H1 (cell line): ENCODE measurements at regions not wholly inside any gene's neighbourhood (a gene's known extent, or its start where the extent isn't known, plus 50 kb on each side); places are given as distances from the start of the nearest gene placed in this dataset.

Source experiments
- CTCF ChIA-PET: fragments of 300-600 bp; sonication (Branson Sonifier 250); formaldehyde crosslinking; loops from one replicate; lab custom pipeline; 2021; ENCODE audit not compliant: partially characterized antibody; lab: Charles Lee
- POLR2A ChIA-PET: fragments of 300-600 bp; sonication (Branson Sonifier 250); formaldehyde crosslinking; loops from one replicate; lab custom pipeline; 2021; ENCODE audit warnings: inconsistent platforms; ENCODE audit not compliant: partially characterized antibody; lab: Charles Lee
- DNase-seq, 2 experiments: peaks; one replicate each; pipeline versions ENCODE4 v3.0.0 to v3.0.0-alpha.2; 2010 to 2022; ENCODE audit warnings: low spot score in 2 of 2, low read depth in 1 of 2, mixed read lengths in 1 of 2
- FAIRE-seq: peaks from 2 replicates; lab custom pipeline; 2011; peaks lifted over from hg19 to GRCh38; lab: Jason Lieb, UNC
- H2AFZ ChIP-seq: 2 replicates; pipeline ENCODE4 v1.8.1; 2012; ENCODE audit warnings: low read length, inconsistent platforms
- H2AK5ac ChIP-seq: 2 replicates; pipeline ENCODE4 v1.6.1; 2013; ENCODE audit warnings: low read depth, low read length
- H2BK120ac ChIP-seq: replicated peaks from 2 replicates; pipeline ENCODE3; 2013; ENCODE audit warnings: low read depth, low read length, inconsistent platforms
- H2BK12ac ChIP-seq: 2 replicates; pipeline ENCODE4 v1.6.1; 2013; ENCODE audit warnings: low read depth, low read length
- H2BK15ac ChIP-seq: 2 replicates; pipeline ENCODE4 v1.6.1; 2013; ENCODE audit warnings: low read length
- H2BK20ac ChIP-seq: 2 replicates; pipeline ENCODE4 v1.6.1; 2013; ENCODE audit warnings: low read length
- H2BK5ac ChIP-seq: 2 replicates; pipeline ENCODE4 v1.6.1; 2013; ENCODE audit warnings: low read depth, low read length
- H3K14ac ChIP-seq: 2 replicates; pipeline ENCODE4 v1.6.1; 2013; ENCODE audit warnings: inconsistent platforms; ENCODE audit not compliant: insufficient read length
- H3K18ac ChIP-seq: 2 replicates; pipeline ENCODE4 v1.6.1; 2013; ENCODE audit warnings: low read length; ENCODE audit errors: extremely low read depth
- H3K23ac ChIP-seq: 2 replicates; pipeline ENCODE4 v1.6.1; 2013; ENCODE audit warnings: inconsistent platforms; ENCODE audit not compliant: insufficient read length
- H3K23me2 ChIP-seq: 2 replicates; pipeline ENCODE4 v1.6.1; 2013; ENCODE audit warnings: low read depth, low read length
- H3K27ac ChIP-seq: 2 replicates; pipeline ENCODE4 v1.6.1; 2011; ENCODE audit warnings: low read depth, low read length, inconsistent platforms
- H3K27me3 ChIP-seq, 4 experiments: replicated peaks in 1 of 4; 1 replicate in 1 of 4; 2 replicates in 3 of 4; pipeline versions ENCODE4 v1.6.1 to v1.8.1; 2011 to 2013; ENCODE audit warnings: low read length in 3 of 4, mild to moderate bottlenecking in 3 of 4, inconsistent platforms in 2 of 4, mixed read lengths in 2 of 4, moderate library complexity in 1 of 4; ENCODE audit not compliant: control insufficient read depth in 3 of 4, insufficient read depth in 3 of 4; ENCODE audit errors: extremely low read depth in 1 of 4
- H3K36me3 ChIP-seq, 4 experiments: 2 replicates each; pipeline versions ENCODE4 v1.6.1 to v1.8.1; 2011 to 2013; ENCODE audit warnings: mild to moderate bottlenecking in 4 of 4, low read length in 3 of 4, moderate library complexity in 2 of 4, control low read depth in 1 of 4, inconsistent platforms in 1 of 4; ENCODE audit not compliant: insufficient read depth in 4 of 4, control insufficient read depth in 2 of 4
- H3K4ac ChIP-seq: replicated peaks from 2 replicates; pipeline ENCODE3; 2013; ENCODE audit warnings: low read length, low read depth, mixed read lengths, inconsistent platforms; ENCODE audit not compliant: insufficient read length
- H3K4me1 ChIP-seq, 4 experiments: replicated peaks in 1 of 4; 1 replicate in 1 of 4; 2 replicates in 3 of 4; pipeline versions ENCODE4 v1.6.1 to v1.8.1; 2011 to 2013; ENCODE audit warnings: low read length in 3 of 4, inconsistent platforms in 2 of 4, mixed read lengths in 1 of 4; ENCODE audit not compliant: insufficient read depth in 4 of 4, control insufficient read depth in 3 of 4
- H3K4me2 ChIP-seq, 2 experiments: 2 replicates each; pipeline versions ENCODE4 v1.6.1 to v1.8.1; 2011 to 2013; ENCODE audit warnings: low read depth in 2 of 2, low read length in 2 of 2, control low read depth in 1 of 2, inconsistent platforms in 1 of 2, mild to moderate bottlenecking in 1 of 2; ENCODE audit not compliant: insufficient read depth in 1 of 2
- H3K4me3 ChIP-seq, 4 experiments: fragments of 200-600, 300-600 bp in 1 of 4; sonication (generic), shearing (Covaris generic), sonication (Bioruptor Twin) in 1 of 4; 2 replicates each; pipeline versions ENCODE4 v1.5.1 to v1.8.1; 2011 to 2016; ENCODE audit warnings: low read length in 4 of 4, low read depth in 3 of 4, control low read depth in 2 of 4, inconsistent platforms in 2 of 4, mild to moderate bottlenecking in 2 of 4, mixed read lengths in 1 of 4, moderate library complexity in 1 of 4; ENCODE audit not compliant: insufficient read depth in 2 of 4; ENCODE audit errors: extremely low read depth in 1 of 4
- H3K56ac ChIP-seq: replicated peaks from 2 replicates; pipeline ENCODE3; 2013; ENCODE audit warnings: low read depth, mild to moderate bottlenecking, mixed read lengths, low read length, inconsistent platforms; ENCODE audit not compliant: insufficient read length
- H3K79me1 ChIP-seq: 2 replicates; pipeline ENCODE4 v1.6.1; 2013; ENCODE audit warnings: low read depth, low read length, control low read depth
- H3K79me2 ChIP-seq, 2 experiments: 2 replicates each; pipeline versions ENCODE4 v1.6.1 to v1.8.1; 2012 to 2013; ENCODE audit warnings: low read length in 2 of 2, mild to moderate bottlenecking in 2 of 2, inconsistent platforms in 1 of 2; ENCODE audit not compliant: insufficient read depth in 2 of 2, control insufficient read depth in 1 of 2
- H3K9ac ChIP-seq, 4 experiments: replicated peaks in 1 of 4; 1 replicate in 1 of 4; 2 replicates in 3 of 4; pipeline versions ENCODE4 v1.6.1 to v1.8.1; 2011 to 2013; ENCODE audit warnings: low read depth in 3 of 4, low read length in 3 of 4, control low read depth in 2 of 4, mild to moderate bottlenecking in 2 of 4, moderate library complexity in 2 of 4, inconsistent platforms in 1 of 4; ENCODE audit errors: extremely low read depth in 1 of 4
- H3K9me3 ChIP-seq, 2 experiments: 2 replicates each; pipeline versions ENCODE4 v1.6.1 to v1.8.1; 2012 to 2013; ENCODE audit warnings: mild to moderate bottlenecking in 2 of 2, moderate library complexity in 2 of 2, control low read depth in 1 of 2, inconsistent platforms in 1 of 2, low read depth in 1 of 2, low read length in 1 of 2, mixed read lengths in 1 of 2; ENCODE audit not compliant: insufficient read depth in 2 of 2
- H4K20me1 ChIP-seq, 2 experiments: replicated peaks in 1 of 2; 2 replicates each; pipeline versions ENCODE3 to v1.8.1; 2011 to 2013; ENCODE audit warnings: inconsistent platforms in 2 of 2, low read length in 2 of 2, mild to moderate bottlenecking in 1 of 2; ENCODE audit not compliant: insufficient read depth in 2 of 2, control insufficient read depth in 1 of 2
- H4K5ac ChIP-seq: 2 replicates; pipeline ENCODE4 v1.6.1; 2013; ENCODE audit warnings: low read length, low read depth, mixed read lengths, inconsistent platforms; ENCODE audit not compliant: insufficient read length
- H4K8ac ChIP-seq: 2 replicates; pipeline ENCODE4 v1.8.0; 2013; ENCODE audit warnings: mild to moderate bottlenecking, moderate library complexity, low read length, inconsistent platforms; ENCODE audit not compliant: insufficient read depth; ENCODE audit errors: extremely low read depth
- H4K91ac ChIP-seq: replicated peaks from 2 replicates; pipeline ENCODE3; 2013; ENCODE audit warnings: low read length, mixed read lengths, inconsistent platforms; ENCODE audit not compliant: insufficient read length
- BACH1 ChIP-seq: IDR thresholded peaks from 2 replicates; pipeline ENCODE4 v1.6.1; 2012; ENCODE audit warnings: low read length, improper control_type of control experiment
- CBX8 ChIP-seq: fragments of 300-800, 300-1000 bp; sonication (generic); IDR thresholded peaks from 2 replicates; pipeline ENCODE4 v1.7.1; 2016; ENCODE audit warnings: low read depth, low read length, borderline replicate concordance
- CHD1 ChIP-seq: IDR thresholded peaks from 2 replicates; pipeline ENCODE4 v1.6.1; 2012; ENCODE audit warnings: low read depth, low read length, improper control_type of control experiment
- EGR1 ChIP-seq: IDR thresholded peaks from 2 replicates; pipeline ENCODE4 v1.6.1; 2011; ENCODE audit warnings: low read depth, low read length, borderline replicate concordance
- EP300 ChIP-seq, 2 experiments: IDR thresholded peaks; 1 replicate in 1 of 2; 2 replicates in 1 of 2; pipeline ENCODE4 v1.6.1; 2011 to 2012; ENCODE audit warnings: low read depth in 2 of 2, low read length in 2 of 2, mild to moderate bottlenecking in 2 of 2, borderline replicate concordance in 1 of 2, inconsistent platforms in 1 of 2, moderate library complexity in 1 of 2
- RBBP5 ChIP-seq: IDR thresholded peaks from 2 replicates; pipeline ENCODE4 v1.7.1; 2012; ENCODE audit warnings: low read depth, mild to moderate bottlenecking, inconsistent platforms, low read length, moderate library complexity, borderline replicate concordance
- YY1 ChIP-seq: IDR thresholded peaks from 2 replicates; pipeline ENCODE4 v1.6.1; 2011; ENCODE audit warnings: low read depth, mild to moderate bottlenecking, low read length
- WGBS, 2 experiments: shearing (Covaris generic) in 1 of 2; methylation state at CpG; one replicate each; pipeline versions ENCODE4 v1.1.6 to v1.1.7; 2013 to 2015; ENCODE audit warnings: low lambda C conversion rate in 2 of 2, mixed read lengths in 2 of 2, inconsistent platforms in 1 of 2, low coverage in 1 of 2, missing lambda C conversion rate in 1 of 2; ENCODE audit not compliant: insufficient replicate concordance in 2 of 2, insufficient coverage in 1 of 2, insufficient read length in 1 of 2; ENCODE audit errors: extremely low coverage in 1 of 2, missing lambda C conversion rate in 1 of 2; 5-methylcytosine and 5-hydroxymethylcytosine counted together

DNA sequence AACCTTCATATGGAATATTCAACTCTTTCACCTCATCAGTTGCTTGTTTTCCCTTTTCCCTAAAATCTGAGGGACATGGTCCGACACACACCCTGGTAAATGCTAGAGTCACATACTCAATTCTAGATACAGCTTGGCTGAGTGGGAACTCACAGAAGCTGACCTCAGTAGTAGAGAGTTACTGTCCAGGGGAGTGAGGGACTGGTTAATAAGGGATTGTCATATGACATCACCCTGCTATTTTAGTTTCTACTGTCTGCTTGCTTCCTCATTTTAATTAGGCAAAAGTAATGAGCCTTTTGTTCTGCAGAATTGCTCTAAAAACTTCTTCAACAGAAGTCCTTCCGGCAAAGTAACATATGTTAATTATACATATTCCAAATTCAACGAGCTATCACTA is 244.5 kb downstream of the ZIC4 start:
- Histone ChIP-seq H2BK12ac (no peak overlapping the region), H2AFZ (peak overlapping the region; percentile 64; the same call in 1 of the 2 replicates), H3K18ac (no peak overlapping the region), H3K9me3 (no peaks in the 10 kb centered on the region), H3K36me3 (no peaks in the 10 kb centered on the region), H3K23ac (no peak overlapping the region), H3K14ac (no peak overlapping the region), H3K27ac (no peak overlapping the region)
- no peak for DNase-seq
- 90% methylated on average over 3 of the region's 3 CpGs; no CpG with 5 or more reads in 1 of the 2 experiments for WGBS, 2 experiments
- TF ChIP-seq CHD1 (no peak), YY1 (no peak), EP300 (IDR thresholded peaks at IDR 0.05; ENCODE audit: borderline replicate concordance in 1 of 2, low read depth in 2 of 2, low read length in 2 of 2) (no peak), RBBP5 (no peak), BACH1 (no peak), EGR1 (no peak), CBX8 (no peak)
- TF ChIP-seq, all 59 proteins: peak for 0
- H3K9ac ChIP-seq: no peak overlapping the region
- H3K27me3 ChIP-seq: no peaks in the 10 kb centered on the region
- no peaks in the 10 kb centered on the region for H3K79me1 ChIP-seq
- H3K4me3 ChIP-seq: no peak overlapping the region
- FAIRE-seq: no peak
- no peak overlapping the region for H3K4ac ChIP-seq
- H4K91ac ChIP-seq: no peak overlapping the region
- H2BK120ac ChIP-seq: no peak overlapping the region
- no peak overlapping the region for H2BK15ac ChIP-seq
- no peak overlapping the region for H3K56ac ChIP-seq
- CTCF ChIA-PET: interaction anchor here (1.5 kb wide), 1 partner anchor 40 kb away, joined by 3 read pairs; no protein-coding TSS in a partner anchor
- POLR2A ChIA-PET: no interaction called here
- H3K23me2 ChIP-seq: 0 out of 2 replicates have a peak, but pooled peaks cover 2% of the 10 kb centered on the region
- H2BK5ac ChIP-seq: no peak overlapping the region
- no peaks in the 10 kb centered on the region for H3K79me2 ChIP-seq
- H3K4me2 ChIP-seq: no peak overlapping the region
- no peak overlapping the region for H4K8ac ChIP-seq
- H2BK20ac ChIP-seq: no peak overlapping the region
- H2AK5ac ChIP-seq: no peak overlapping the region
- no peaks in the 10 kb centered on the region for H4K20me1 ChIP-seq
- no peak overlapping the region for H4K5ac ChIP-seq
- no peaks in the 10 kb centered on the region; a peak in 1 of 7 replicates for H3K4me1 ChIP-seq
